Spleen (tissue), 11 donors: ENCODE measurements at regions not wholly inside any gene's neighbourhood (a gene's known extent, or its start where the extent isn't known, plus 50 kb on each side); places are given as distances from the start of the nearest gene placed in this dataset.

ENCODE experiments used
- DNase-seq: peaks from one replicate; pipeline ENCODE4 v3.0.0-alpha.2; 2020
- H3K27ac ChIP-seq, 8 donors: fragments of 200-600 bp; sonication (generic) in 7 of 8; 1 replicate in 4 of 8; 2 replicates in 4 of 8; pipeline versions ENCODE4 v1.5.0 to v1.8.0; 2016 to 2021; ENCODE audit warnings: inconsistent platforms in 4 of 8, mild to moderate bottlenecking in 4 of 8, moderate library complexity in 1 of 8
- H3K27me3 ChIP-seq, 7 donors: fragments of 200-600 bp; sonication (generic) in 6 of 7; replicated peaks in 1 of 7; 1 replicate in 4 of 7; 2 replicates in 3 of 7; pipeline versions ENCODE4 v1.5.0 to v1.8.0; 2016 to 2021; ENCODE audit warnings: inconsistent platforms in 3 of 7, mild to moderate bottlenecking in 1 of 7
- H3K36me3 ChIP-seq, 6 donors: fragments of 200-600 bp; sonication (generic) in 5 of 6; 1 replicate in 4 of 6; 2 replicates in 2 of 6; pipeline versions ENCODE4 v1.5.0 to v1.8.0; 2016 to 2021; ENCODE audit warnings: inconsistent platforms in 2 of 6
- H3K4me1 ChIP-seq, 6 donors: fragments of 200-600 bp; sonication (generic) in 5 of 6; 1 replicate in 3 of 6; 2 replicates in 3 of 6; pipeline versions ENCODE4 v1.5.0 to v1.8.0; 2016 to 2021; ENCODE audit warnings: inconsistent platforms in 3 of 6
- H3K4me3 ChIP-seq, 8 donors: fragments of 200-600 bp; sonication (generic) in 7 of 8; 1 replicate in 4 of 8; 2 replicates in 4 of 8; pipeline versions ENCODE4 v1.5.0 to v1.8.0; 2016 to 2021; ENCODE audit warnings: inconsistent platforms in 4 of 8, mild to moderate bottlenecking in 4 of 8, moderate library complexity in 2 of 8
- H3K9me3 ChIP-seq, 8 donors: fragments of 200-600 bp; sonication (generic) in 7 of 8; 1 replicate in 4 of 8; 2 replicates in 4 of 8; pipeline versions ENCODE4 v1.5.0 to v1.8.0; 2016 to 2021; ENCODE audit warnings: inconsistent platforms in 4 of 8
- CTCF ChIP-seq, 11 experiments: fragments of 200-600 bp in 7 of 11; fragments of 450-650 bp in 4 of 11; sonication (generic) in 4 of 11; IDR thresholded peaks in 8 of 11; conservative IDR thresholded peaks in 3 of 11; 1 replicate in 7 of 11; 2 replicates in 4 of 11; pipeline versions ENCODE4 v1.4.0 to v1.8.0; 2016 to 2021; ENCODE audit warnings: antibody characterized with exemption in 11 of 11, inconsistent platforms in 4 of 11, mild to moderate bottlenecking in 1 of 11
- POLR2A ChIP-seq, 3 donors: fragments of 450-650 bp; IDR thresholded peaks; one replicate each; pipeline ENCODE4 v1.5.1; 2017; ENCODE audit warnings: antibody characterized with exemption in 3 of 3, mild to moderate bottlenecking in 1 of 3
- POLR2AphosphoS5 ChIP-seq, 3 donors: sonication (generic); formaldehyde crosslinking; IDR thresholded peaks; one replicate each; pipeline ENCODE4 v1.5.1; 2017; ENCODE audit warnings: antibody characterized with exemption in 3 of 3
- WGBS, 5 donors: extraction: QIAGEN DNeasy Blood & Tissue Kit in 3 of 5; methylation state at CpG; one replicate each; pipeline versions ENCODE4 v1.1.5 to v1.1.7; 2013 to 2018; 5-methylcytosine and 5-hydroxymethylcytosine counted together
- intact Hi-C: fragments of 100-400 bp; cut with DNase I; formaldehyde crosslinking; loops from one replicate; pipeline ENCODE4 v1.15.0; 2023; ENCODE audit warnings: low total_unique reads
- donor health status: healthy with polysubstance abuse.
- donor health status: DM: no; HTN: no; CAD: no; lungs with moderate emphysema.
- donor health status: DM: no; HTN: no; CAD: no.
- donor health status: Bipolar disorder and iron deficiency.
- donor health status: healthy.
- donor health status: DM: no; HTN: no; CAD: no.
- donor health status: DM: yes; HTN: yes; CAD: no.

GRCh38 chr12:46660719-46661109 lies 165.1 kb downstream of the SLC38A4 start:
- H3K4me3 ChIP-seq: peak overlapping the region in 1 of 8 donors; percentile 13
- H3K27ac ChIP-seq: peak overlapping the region in 6 of 8 donors; percentile 13 to 61 (median 41)
- intact Hi-C loops: loop anchor here (5.0 to 10.0 kb wide), 2 partner anchors 303 to 516 kb away; no protein-coding TSS in a partner anchor
- DNase-seq: no peak
- TF ChIP-seq CTCF (IDR thresholded peaks at IDR 0.05 in 8 of 11, conservative IDR thresholded peaks at IDR 0.05 in 3 of 11): no peak
- no peak for TF ChIP-seq POLR2AphosphoS5 (IDR thresholded peaks at IDR 0.05)
- no peak for TF ChIP-seq POLR2A (IDR thresholded peaks at IDR 0.05)
- no peaks in the 10 kb centered on the region for H3K36me3 ChIP-seq
- H3K27me3 ChIP-seq: no peaks in the 10 kb centered on the region
- WGBS, 5 donors: 28 to 42% (median 35%) methylated on average over 5 of the region's 5 CpGs
- peaks cover 14 to 44% (median 32%) of the 10 kb centered on the region in 6 donors for H3K4me1 ChIP-seq
- H3K9me3 ChIP-seq: no peaks in the 10 kb centered on the region

GRCh38 chr12:46660276-46660675 lies 165.5 kb downstream of the SLC38A4 start:
- Histone ChIP-seq H3K9me3 (no peaks in the 10 kb centered on the region), H3K4me3 (no peak overlapping the region), H3K27me3 (no peaks in the 10 kb centered on the region), H3K4me1 (peaks cover 14 to 44% (median 32%) of the 10 kb centered on the region in 6 donors), H3K27ac (peak overlapping the region in 6 of 8 donors; percentile 13 to 61 (median 48)), H3K36me3 (no peaks in the 10 kb centered on the region)
- 64 to 89% (median 77%) methylated on average over 1 of the region's 1 CpG for WGBS, 5 donors
- no peak for DNase-seq
- TF ChIP-seq POLR2AphosphoS5 (IDR thresholded peaks at IDR 0.05) (no peak), POLR2A (IDR thresholded peaks at IDR 0.05) (no peak), CTCF (IDR thresholded peaks at IDR 0.05 in 8 of 11, conservative IDR thresholded peaks at IDR 0.05 in 3 of 11) (no peak)
- intact Hi-C loops: loop anchor here (5.0 to 10.0 kb wide), 2 partner anchors 303 to 515 kb away; no protein-coding TSS in a partner anchor

- no peak overlapping the region for H3K4me3 ChIP-seq
- intact Hi-C loops: loop anchor here (5.0 to 10.0 kb wide), 2 partner anchors 303 to 515 kb away; no protein-coding TSS in a partner anchor
- WGBS, 5 donors: 1 to 7% (median 4%) methylated on average over 4 of the region's 4 CpGs
- H3K4me1 ChIP-seq: peaks cover 14 to 39% (median 29%) of the 10 kb centered on the region in 6 donors
- TF ChIP-seq POLR2AphosphoS5 (IDR thresholded peaks at IDR 0.05) (no peak), POLR2A (IDR thresholded peaks at IDR 0.05) (no peak), CTCF (IDR thresholded peaks at IDR 0.05 in 8 of 11, conservative IDR thresholded peaks at IDR 0.05 in 3 of 11) (no peak)
- no peaks in the 10 kb centered on the region for H3K27me3 ChIP-seq
- peak overlapping the region in 6 of 8 donors; percentile 13 to 61 (median 48) for H3K27ac ChIP-seq
- H3K9me3 ChIP-seq: no peaks in the 10 kb centered on the region
- H3K36me3 ChIP-seq: no peaks in the 10 kb centered on the region
- DNase-seq: no peak
Measured at GRCh38 chr12:46659824-46660223, 166.0 kb downstream of the SLC38A4 start.

- no peak for DNase-seq
- Histone ChIP-seq H3K27ac (peak overlapping the region in 3 of 8 donors; percentile 57 to 61 (median 59)), H3K36me3 (no peaks in the 10 kb centered on the region), H3K4me3 (no peak overlapping the region), H3K9me3 (no peaks in the 10 kb centered on the region), H3K27me3 (no peaks in the 10 kb centered on the region), H3K4me1 (peaks cover 14 to 34% (median 26%) of the 10 kb centered on the region in 6 donors)
- no peak for TF ChIP-seq POLR2AphosphoS5 (IDR thresholded peaks at IDR 0.05)
- no peak for TF ChIP-seq CTCF (IDR thresholded peaks at IDR 0.05 in 8 of 11, conservative IDR thresholded peaks at IDR 0.05 in 3 of 11)
- TF ChIP-seq POLR2A (IDR thresholded peaks at IDR 0.05): no peak
- intact Hi-C loops: no loop called here
- WGBS, 5 donors: 78 to 87% (median 86%) methylated on average over 10 of the region's 10 CpGs
Measured at GRCh38 chr12:46659032-46659650, 166.7 kb downstream of the SLC38A4 start.
